MG63 (cell line): ENCODE measurements at regions not wholly inside any gene's neighbourhood (a gene's known extent, or its start where the extent isn't known, plus 50 kb on each side); places are given as distances from the start of the nearest gene placed in this dataset.

Experiments
- DNase-seq: peaks from one replicate; pipeline ENCODE4 v3.0.0-alpha.2; 2020
- H3K27me3 ChIP-seq: fragments of 250-450 bp; sonication (Bioruptor Pico); 2 replicates; pipeline ENCODE4 v1.5.1; 2020; ENCODE audit warnings: mild to moderate bottlenecking, moderate library complexity
- H3K36me3 ChIP-seq: fragments of 250-450 bp; sonication (Bioruptor Pico); 2 replicates; pipeline ENCODE4 v1.5.1; 2020; ENCODE audit warnings: mild to moderate bottlenecking, moderate library complexity
- H3K4me3 ChIP-seq: fragments of 250-450 bp; sonication (Bioruptor Pico); 2 replicates; pipeline ENCODE4 v1.5.1; 2020; ENCODE audit warnings: mild to moderate bottlenecking, moderate library complexity
- H3K9me3 ChIP-seq: fragments of 250-450 bp; sonication (Bioruptor Pico); 2 replicates; pipeline ENCODE4 v1.5.1; 2020; ENCODE audit warnings: mild to moderate bottlenecking, moderate library complexity

GRCh38 chr1:55544826-55545225 is 329.7 kb upstream of the USP24 start:
- Histone ChIP-seq H3K4me3 (no peak overlapping the region), H3K36me3 (no peaks in the 10 kb centered on the region), H3K9me3 (no peaks in the 10 kb centered on the region), H3K27me3 (no peaks in the 10 kb centered on the region; the same call in 1 of the 2 replicates)
- DNase-seq = no peak

GRCh38 chr1:55542901-55543504 is 327.8 kb upstream of the USP24 start:
- no peak for DNase-seq
- H3K4me3 ChIP-seq = no peak overlapping the region
- no peaks in the 10 kb centered on the region for H3K9me3 ChIP-seq
- H3K27me3 ChIP-seq = no peaks in the 10 kb centered on the region
- H3K36me3 ChIP-seq = no peaks in the 10 kb centered on the region

GRCh38 chr1:55541296-55541695 is 326.1 kb upstream of the USP24 start:
- Histone ChIP-seq H3K4me3 (no peak overlapping the region), H3K27me3 (no peaks in the 10 kb centered on the region; the same call in 1 of the 2 replicates), H3K36me3 (no peaks in the 10 kb centered on the region), H3K9me3 (no peaks in the 10 kb centered on the region)
- DNase-seq = no peak

GRCh38 chr1:55539652-55540512 is 324.7 kb upstream of the USP24 start:
- Histone ChIP-seq H3K27me3 (no peaks in the 10 kb centered on the region; the same call in 1 of the 2 replicates), H3K9me3 (no peaks in the 10 kb centered on the region), H3K36me3 (no peaks in the 10 kb centered on the region), H3K4me3 (no peak overlapping the region)
- DNase-seq = no peak

GRCh38 chr1:55538428-55538827 is 323.3 kb upstream of the USP24 start:
- no peak for DNase-seq
- H3K9me3 ChIP-seq = no peaks in the 10 kb centered on the region

GRCh38 chr1:55536545-55536865 is 321.3 kb upstream of the USP24 start:
- DNase-seq = no peak
- Histone ChIP-seq H3K4me3 (no peak overlapping the region), H3K27me3 (no peaks in the 10 kb centered on the region; the same call in 1 of the 2 replicates), H3K9me3 (no peaks in the 10 kb centered on the region), H3K36me3 (no peaks in the 10 kb centered on the region)

More at GRCh38 chr1:55538428-55538827, 323.3 kb upstream of the USP24 start:
- Histone ChIP-seq H3K36me3 (no peaks in the 10 kb centered on the region), H3K4me3 (no peak overlapping the region), H3K27me3 (no peaks in the 10 kb centered on the region; the same call in 1 of the 2 replicates)

- DNase-seq = no peak
- H3K4me3 ChIP-seq = no peak overlapping the region
- no peaks in the 10 kb centered on the region for H3K9me3 ChIP-seq
- no peaks in the 10 kb centered on the region for H3K36me3 ChIP-seq
- H3K27me3 ChIP-seq = no peaks in the 10 kb centered on the region; the same call in 1 of the 2 replicates
Measured at GRCh38 chr1:55535724-55536544, 320.8 kb upstream of the USP24 start.

- Histone ChIP-seq H3K9me3 (no peaks in the 10 kb centered on the region), H3K27me3 (no peaks in the 10 kb centered on the region; the same call in 1 of the 2 replicates), H3K36me3 (no peaks in the 10 kb centered on the region), H3K4me3 (no peak overlapping the region)
- no peak for DNase-seq
Measured at GRCh38 chr1:55534565-55535121, 319.5 kb upstream of the USP24 start.

- Histone ChIP-seq H3K27me3 (no peaks in the 10 kb centered on the region; the same call in 1 of the 2 replicates), H3K36me3 (no peaks in the 10 kb centered on the region), H3K4me3 (no peak overlapping the region), H3K9me3 (no peaks in the 10 kb centered on the region)
- DNase-seq = no peak
Measured at GRCh38 chr1:55531644-55532043, 316.5 kb upstream of the USP24 start.

- Histone ChIP-seq H3K27me3 (no peaks in the 10 kb centered on the region), H3K9me3 (no peaks in the 10 kb centered on the region), H3K4me3 (no peak overlapping the region), H3K36me3 (no peaks in the 10 kb centered on the region)
- no peak for DNase-seq
Measured at GRCh38 chr1:55530749-55531478, 315.8 kb upstream of the USP24 start.

GRCh38 chr1:55529017-55529416 is 313.9 kb upstream of the USP24 start:
- DNase-seq = no peak
- Histone ChIP-seq H3K9me3 (no peaks in the 10 kb centered on the region), H3K27me3 (no peaks in the 10 kb centered on the region), H3K4me3 (no peak overlapping the region), H3K36me3 (no peaks in the 10 kb centered on the region)

- DNase-seq = no peak
- no peaks in the 10 kb centered on the region for H3K36me3 ChIP-seq
- H3K4me3 ChIP-seq = no peak overlapping the region
- H3K9me3 ChIP-seq = no peaks in the 10 kb centered on the region
- H3K27me3 ChIP-seq = no peaks in the 10 kb centered on the region
Measured at GRCh38 chr1:55527831-55528230, 312.7 kb upstream of the USP24 start.

GRCh38 chr1:55526716-55527115 is 311.6 kb upstream of the USP24 start:
- Histone ChIP-seq H3K4me3 (no peak overlapping the region), H3K9me3 (no peaks in the 10 kb centered on the region), H3K36me3 (no peaks in the 10 kb centered on the region), H3K27me3 (no peaks in the 10 kb centered on the region)
- no peak for DNase-seq

- Histone ChIP-seq H3K4me3 (no peak overlapping the region), H3K36me3 (no peaks in the 10 kb centered on the region), H3K27me3 (no peaks in the 10 kb centered on the region), H3K9me3 (no peaks in the 10 kb centered on the region)
- no peak for DNase-seq
Measured at GRCh38 chr1:55524006-55524405, 308.8 kb upstream of the USP24 start.

- H3K27me3 ChIP-seq = no peaks in the 10 kb centered on the region
- H3K4me3 ChIP-seq = no peak overlapping the region
- H3K9me3 ChIP-seq = no peaks in the 10 kb centered on the region
- H3K36me3 ChIP-seq = no peaks in the 10 kb centered on the region
- DNase-seq = no peak
Measured at GRCh38 chr1:55522982-55523381, 307.8 kb upstream of the USP24 start.

- H3K27me3 ChIP-seq = no peaks in the 10 kb centered on the region
- H3K36me3 ChIP-seq = no peaks in the 10 kb centered on the region
- H3K4me3 ChIP-seq = no peak overlapping the region
- H3K9me3 ChIP-seq = no peaks in the 10 kb centered on the region
- DNase-seq = no peak
Measured at GRCh38 chr1:55522353-55522903, 307.3 kb upstream of the USP24 start.
